NB4 (cell line): ENCODE measurements at regions not wholly inside any gene's neighbourhood (a gene's known extent, or its start where the extent isn't known, plus 50 kb on each side); places are given as distances from the start of the nearest gene placed in this dataset.
A peak's percentile ranks its signal among the peaks of the same experiment; 100 is the strongest.

Experiments used
- DNase-seq: peaks from one replicate; pipeline ENCODE4 v3.0.0; 2010; ENCODE audit warnings: low read depth
- H3K4me3 ChIP-seq: one replicate; pipeline ENCODE4 v1.5.1; 2011; ENCODE audit warnings: mild to moderate bottlenecking, low read depth, low read length, moderate library complexity
- CTCF ChIP-seq: IDR thresholded peaks from one replicate; pipeline ENCODE4 v1.5.1; 2012; ENCODE audit warnings: low read depth, low read length
- MYC ChIP-seq: IDR thresholded peaks from 2 replicates; pipeline ENCODE4 v1.6.1; 2011; ENCODE audit warnings: low read depth, low read length
- POLR2A ChIP-seq: IDR thresholded peaks from 2 replicates; pipeline ENCODE4 v1.6.1; 2011; ENCODE audit warnings: mild to moderate bottlenecking; ENCODE audit not compliant: insufficient read length; ENCODE audit errors: extremely low read depth
- TF ChIP-seq, protein P1 (sequence below): IDR thresholded peaks from 2 replicates; pipeline ENCODE4 v1.6.1; 2011; ENCODE audit warnings: low read depth, low read length

- DNase-seq, result no peak
- no peak overlapping the region for H3K4me3 ChIP-seq
- TF ChIP-seq MYC, result no peak
- TF ChIP-seq CTCF, result no peak
- TF ChIP-seq, protein P1, sequence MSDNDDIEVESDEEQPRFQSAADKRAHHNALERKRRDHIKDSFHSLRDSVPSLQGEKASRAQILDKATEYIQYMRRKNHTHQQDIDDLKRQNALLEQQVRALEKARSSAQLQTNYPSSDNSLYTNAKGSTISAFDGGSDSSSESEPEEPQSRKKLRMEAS, result no peak
- TF ChIP-seq POLR2A, result no peak
These were observed 621.6 kb downstream of the BNC2 start for GRCh38 chr9:16248822-16249221.

GRCh38 chr9:16252616-16253015 is 617.9 kb downstream of the BNC2 start:
- H3K4me3 ChIP-seq, result no peak overlapping the region
- TF ChIP-seq, protein P1, result no peak
- no peak for DNase-seq

- no peak for TF ChIP-seq POLR2A
- TF ChIP-seq, protein P1, result no peak
- no peak for TF ChIP-seq CTCF
- TF ChIP-seq MYC, result no peak
- DNase-seq, result peak; percentile 75
- H3K4me3 ChIP-seq, result no peak overlapping the region
These were observed 615.8 kb downstream of the BNC2 start for GRCh38 chr9:16254674-16255073.

- no peak for DNase-seq
- H3K4me3 ChIP-seq, result no peak overlapping the region
- no peak for TF ChIP-seq POLR2A
- TF ChIP-seq, protein P1, result no peak
- no peak for TF ChIP-seq CTCF
- TF ChIP-seq MYC, result no peak
These were observed 615.3 kb downstream of the BNC2 start for GRCh38 chr9:16255217-16255616.

DNA sequence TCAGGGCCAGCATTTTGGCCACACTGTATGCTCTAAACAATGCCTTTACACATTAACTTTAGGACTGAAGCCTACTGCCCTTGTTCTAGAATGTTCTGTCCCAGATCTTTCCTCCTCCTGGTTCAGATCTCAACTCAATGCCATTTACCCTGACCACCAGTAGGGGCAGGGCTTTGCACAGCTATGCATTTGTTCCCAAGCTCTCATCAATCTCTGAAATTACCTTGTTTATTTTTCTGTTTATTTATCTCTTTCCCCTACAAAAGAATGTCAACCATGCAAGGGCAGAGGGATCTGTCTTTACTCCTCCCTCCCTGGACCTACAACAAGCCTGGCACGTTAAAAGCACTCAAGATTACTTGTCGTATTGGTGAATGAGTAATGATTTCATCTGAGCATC is 612.9 kb downstream of the BNC2 start:
- TF ChIP-seq, protein P1, result no peak
- peak; percentile 76 for TF ChIP-seq CTCF
- DNase-seq, result peak; percentile 24
- H3K4me3 ChIP-seq, result no peak overlapping the region

DNA sequence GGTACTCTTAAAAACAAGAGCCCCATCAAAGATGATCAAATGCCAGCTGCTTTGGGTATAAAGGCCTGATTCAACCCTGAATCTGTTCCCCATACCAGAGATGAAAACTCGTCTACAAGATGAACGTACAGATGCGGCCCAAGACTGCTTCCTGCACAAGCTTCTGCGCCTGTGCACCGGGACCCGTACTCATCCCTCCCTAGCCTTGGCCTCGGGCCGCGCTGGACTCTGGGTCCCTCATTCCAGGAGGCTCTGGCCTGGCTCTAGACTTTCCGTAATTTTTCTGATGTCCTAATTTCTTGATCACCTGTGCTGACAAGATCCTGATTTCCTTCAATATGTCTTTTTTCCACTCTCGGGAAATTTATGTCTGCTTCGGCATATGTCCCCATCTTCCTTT is 612.3 kb downstream of the BNC2 start:
- TF ChIP-seq POLR2A (no peak), CTCF (no peak), MYC (no peak)
- TF ChIP-seq, protein P1, result no peak
- no peak for DNase-seq
- no peak overlapping the region for H3K4me3 ChIP-seq
